A673 (cell line): ENCODE measurements at regions not wholly inside any gene's neighbourhood (a gene's known extent, or its start where the extent isn't known, plus 50 kb on each side); places are given as distances from the start of the nearest gene placed in this dataset.

Experiments used
- EZH2 ChIP-seq: fragments of 200-600 bp; sonication (generic); IDR thresholded peaks from 2 replicates; pipeline ENCODE4 v1.6.1; 2017; ENCODE audit warnings: borderline replicate concordance, low read depth, mild to moderate bottlenecking, mixed read lengths, antibody characterized with exemption, low read length; ENCODE audit not compliant: poor library complexity, severe bottlenecking
- TF ChIP-seq, protein P1 (sequence below): fragments of 300-800, 200-600 bp; sonication (generic); conservative IDR thresholded peaks from 2 replicates; pipeline ENCODE4 v1.5.1; 2017; ENCODE audit warnings: low read depth, mild to moderate bottlenecking, antibody characterized with exemption, low read length, moderate library complexity, mixed read lengths

DNA sequence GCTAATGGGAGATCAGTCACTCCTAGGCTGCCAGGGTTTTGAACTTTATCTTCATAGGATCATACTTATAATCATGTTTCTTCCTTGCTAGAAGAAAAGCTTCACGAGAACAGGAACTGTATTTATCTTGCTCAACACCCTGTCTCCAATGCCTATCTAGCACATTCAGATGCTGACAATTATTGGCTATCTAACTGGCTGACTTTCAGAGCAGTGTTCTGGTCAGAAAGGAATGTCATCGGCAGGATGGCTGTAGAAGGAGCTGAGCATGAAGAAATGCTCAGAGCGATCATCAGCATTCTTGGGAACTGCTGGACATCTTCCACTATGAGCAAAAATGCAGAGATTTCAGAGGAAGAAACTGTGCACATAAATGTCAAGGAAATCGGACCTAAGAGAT, 628.0 kb upstream of the NRSN1 start:
- TF ChIP-seq, protein P1, sequence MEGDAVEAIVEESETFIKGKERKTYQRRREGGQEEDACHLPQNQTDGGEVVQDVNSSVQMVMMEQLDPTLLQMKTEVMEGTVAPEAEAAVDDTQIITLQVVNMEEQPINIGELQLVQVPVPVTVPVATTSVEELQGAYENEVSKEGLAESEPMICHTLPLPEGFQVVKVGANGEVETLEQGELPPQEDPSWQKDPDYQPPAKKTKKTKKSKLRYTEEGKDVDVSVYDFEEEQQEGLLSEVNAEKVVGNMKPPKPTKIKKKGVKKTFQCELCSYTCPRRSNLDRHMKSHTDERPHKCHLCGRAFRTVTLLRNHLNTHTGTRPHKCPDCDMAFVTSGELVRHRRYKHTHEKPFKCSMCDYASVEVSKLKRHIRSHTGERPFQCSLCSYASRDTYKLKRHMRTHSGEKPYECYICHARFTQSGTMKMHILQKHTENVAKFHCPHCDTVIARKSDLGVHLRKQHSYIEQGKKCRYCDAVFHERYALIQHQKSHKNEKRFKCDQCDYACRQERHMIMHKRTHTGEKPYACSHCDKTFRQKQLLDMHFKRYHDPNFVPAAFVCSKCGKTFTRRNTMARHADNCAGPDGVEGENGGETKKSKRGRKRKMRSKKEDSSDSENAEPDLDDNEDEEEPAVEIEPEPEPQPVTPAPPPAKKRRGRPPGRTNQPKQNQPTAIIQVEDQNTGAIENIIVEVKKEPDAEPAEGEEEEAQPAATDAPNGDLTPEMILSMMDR: no peak
- no peak for TF ChIP-seq EZH2
